ENCODE measurements at regions not wholly inside any gene's neighbourhood (a gene's known extent, or its start where the extent isn't known, plus 50 kb on each side); places are given as distances from the start of the nearest gene placed in this dataset.

- no peak overlapping the region for H3K4me3 ChIP-seq (ENCODE audit: low read depth, low read length)
- no peak for TF ChIP-seq CTCF (IDR thresholded peaks at IDR 0.05; ENCODE audit: borderline replicate concordance, insufficient read depth, low read depth, low read length)
Measured at GRCh38 chr6:148619891-148620290, 126.9 kb upstream of the UST start.

GRCh38 chr6:148620579-148621298, 126.1 kb upstream of the UST start:
- no peak for TF ChIP-seq CTCF (IDR thresholded peaks at IDR 0.05; ENCODE audit: borderline replicate concordance, insufficient read depth, low read depth, low read length)
- no peak overlapping the region for H3K4me3 ChIP-seq (ENCODE audit: low read depth, low read length)

GRCh38 chr6:148625609-148626008, 121.2 kb upstream of the UST start:
- H3K4me3 ChIP-seq (ENCODE audit: low read depth, low read length): no peak overlapping the region
- TF ChIP-seq CTCF (IDR thresholded peaks at IDR 0.05; ENCODE audit: borderline replicate concordance, insufficient read depth, low read depth, low read length): no peak

- no peak overlapping the region for H3K4me3 ChIP-seq (ENCODE audit: low read depth, low read length)
- no peak for TF ChIP-seq CTCF (IDR thresholded peaks at IDR 0.05; ENCODE audit: borderline replicate concordance, insufficient read depth, low read depth, low read length)
Measured at GRCh38 chr6:148628251-148628650, 118.6 kb upstream of the UST start.

GRCh38 chr6:148629181-148629580, 117.6 kb upstream of the UST start:
- no peak for TF ChIP-seq CTCF (IDR thresholded peaks at IDR 0.05; ENCODE audit: borderline replicate concordance, insufficient read depth, low read depth, low read length)
- H3K4me3 ChIP-seq (ENCODE audit: low read depth, low read length): no peak overlapping the region

- TF ChIP-seq CTCF (IDR thresholded peaks at IDR 0.05; ENCODE audit: borderline replicate concordance, insufficient read depth, low read depth, low read length): no peak
- no peak overlapping the region for H3K4me3 ChIP-seq (ENCODE audit: low read depth, low read length)
Measured at GRCh38 chr6:148629592-148630465, 117.0 kb upstream of the UST start.
